ENCODE measurements at regions not wholly inside any gene's neighbourhood (a gene's known extent, or its start where the extent isn't known, plus 50 kb on each side); places are given as distances from the start of the nearest gene placed in this dataset.

DNA sequence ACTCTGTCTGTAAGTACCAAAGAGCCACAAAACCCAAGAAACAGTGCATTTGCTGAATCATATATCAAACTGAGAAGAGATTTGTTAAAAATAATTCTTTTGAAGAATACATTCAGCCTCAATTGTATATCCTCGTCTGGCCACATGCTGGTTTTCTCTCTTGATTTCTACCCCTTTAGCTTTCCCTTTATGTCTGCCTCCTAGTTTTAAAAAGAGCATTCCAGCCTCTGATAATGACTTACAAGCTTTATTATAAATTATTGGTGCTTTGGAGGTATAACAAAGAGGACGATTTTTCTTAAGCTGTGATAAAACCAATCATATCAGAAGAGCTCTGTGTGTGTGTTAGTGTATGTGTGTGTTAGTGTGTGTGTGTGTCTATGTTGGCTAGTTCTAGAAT, 70.4 kb upstream of the ROBO2 start:
- no peak overlapping the region for H3K27ac ChIP-seq (ENCODE audit: extremely low read depth, low read depth, low read length)
- no peak overlapping the region for H3K9ac ChIP-seq (ENCODE audit: insufficient read depth in 1 of 2, low read depth in 2 of 2, low read length in 2 of 2)
- no peaks in the 10 kb centered on the region for H3K27me3 ChIP-seq (ENCODE audit: control insufficient read depth in 2 of 2, insufficient read depth in 2 of 2, low read length in 2 of 2)
- ChIA-PET POLR2A (no interaction called here), CTCF (ENCODE audit: low intra/inter-chr PET ratio) (no interaction called here)
- H3K4me2 ChIP-seq (ENCODE audit: insufficient read depth, low read length): no peak overlapping the region
- no peak for ATAC-seq
- H3K79me2 ChIP-seq (ENCODE audit: control insufficient read depth, insufficient read depth, low read length): no peaks in the 10 kb centered on the region
- H3K36me3 ChIP-seq (ENCODE audit: control insufficient read depth, insufficient read depth, low read length): no peaks in the 10 kb centered on the region
- no peaks in the 10 kb centered on the region for H4K20me1 ChIP-seq (replicated peaks; ENCODE audit: control insufficient read depth, insufficient read depth, low read length)
- WGBS (ENCODE audit: insufficient coverage, low coverage, missing lambda C conversion rate): 0% methylated on average over 2 of the region's 2 CpGs
- DNase-seq (ENCODE audit: extremely low read depth in 1 of 4, low spot score in 3 of 4): no peak
- H3K4me1 ChIP-seq (replicated peaks in 1 of 2; ENCODE audit: control insufficient read depth in 2 of 2, insufficient read depth in 2 of 2, low read length in 2 of 2): no peaks in the 10 kb centered on the region
- no peaks in the 10 kb centered on the region for H3K9me1 ChIP-seq (ENCODE audit: control insufficient read depth, insufficient read depth, low read length)
- no peak overlapping the region for H2AFZ ChIP-seq (ENCODE audit: low read depth, low read length)
- FAIRE-seq: no peak
- intact Hi-C loops (cut with micrococcal nuclease): no loop called here
- H3K9me3 ChIP-seq (replicated peaks; ENCODE audit: control insufficient read depth, insufficient read depth, low read depth, low read length): no peaks in the 10 kb centered on the region
- TF ChIP-seq ZC3H4 (CRISPR knock-in tag; IDR thresholded peaks at IDR 0.05; ENCODE audit: borderline replicate concordance): no peak
- TF ChIP-seq, protein P1, sequence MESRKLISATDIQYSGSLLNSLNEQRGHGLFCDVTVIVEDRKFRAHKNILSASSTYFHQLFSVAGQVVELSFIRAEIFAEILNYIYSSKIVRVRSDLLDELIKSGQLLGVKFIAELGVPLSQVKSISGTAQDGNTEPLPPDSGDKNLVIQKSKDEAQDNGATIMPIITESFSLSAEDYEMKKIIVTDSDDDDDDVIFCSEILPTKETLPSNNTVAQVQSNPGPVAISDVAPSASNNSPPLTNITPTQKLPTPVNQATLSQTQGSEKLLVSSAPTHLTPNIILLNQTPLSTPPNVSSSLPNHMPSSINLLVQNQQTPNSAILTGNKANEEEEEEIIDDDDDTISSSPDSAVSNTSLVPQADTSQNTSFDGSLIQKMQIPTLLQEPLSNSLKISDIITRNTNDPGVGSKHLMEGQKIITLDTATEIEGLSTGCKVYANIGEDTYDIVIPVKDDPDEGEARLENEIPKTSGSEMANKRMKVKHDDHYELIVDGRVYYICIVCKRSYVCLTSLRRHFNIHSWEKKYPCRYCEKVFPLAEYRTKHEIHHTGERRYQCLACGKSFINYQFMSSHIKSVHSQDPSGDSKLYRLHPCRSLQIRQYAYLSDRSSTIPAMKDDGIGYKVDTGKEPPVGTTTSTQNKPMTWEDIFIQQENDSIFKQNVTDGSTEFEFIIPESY (CRISPR knock-in tag; IDR thresholded peaks at IDR 0.05): no peak
- TF ChIP-seq TBL1XR1 (IDR thresholded peaks at IDR 0.05; ENCODE audit: low read length in 2 of 2): no peak
- TF ChIP-seq XRCC4 (IDR thresholded peaks at IDR 0.05; ENCODE audit: extremely low read depth, insufficient read depth, insufficient read length): no peak
- TF ChIP-seq STAT5B (CRISPR knock-in tag; IDR thresholded peaks at IDR 0.05): no peak
- TF ChIP-seq, protein P2, sequence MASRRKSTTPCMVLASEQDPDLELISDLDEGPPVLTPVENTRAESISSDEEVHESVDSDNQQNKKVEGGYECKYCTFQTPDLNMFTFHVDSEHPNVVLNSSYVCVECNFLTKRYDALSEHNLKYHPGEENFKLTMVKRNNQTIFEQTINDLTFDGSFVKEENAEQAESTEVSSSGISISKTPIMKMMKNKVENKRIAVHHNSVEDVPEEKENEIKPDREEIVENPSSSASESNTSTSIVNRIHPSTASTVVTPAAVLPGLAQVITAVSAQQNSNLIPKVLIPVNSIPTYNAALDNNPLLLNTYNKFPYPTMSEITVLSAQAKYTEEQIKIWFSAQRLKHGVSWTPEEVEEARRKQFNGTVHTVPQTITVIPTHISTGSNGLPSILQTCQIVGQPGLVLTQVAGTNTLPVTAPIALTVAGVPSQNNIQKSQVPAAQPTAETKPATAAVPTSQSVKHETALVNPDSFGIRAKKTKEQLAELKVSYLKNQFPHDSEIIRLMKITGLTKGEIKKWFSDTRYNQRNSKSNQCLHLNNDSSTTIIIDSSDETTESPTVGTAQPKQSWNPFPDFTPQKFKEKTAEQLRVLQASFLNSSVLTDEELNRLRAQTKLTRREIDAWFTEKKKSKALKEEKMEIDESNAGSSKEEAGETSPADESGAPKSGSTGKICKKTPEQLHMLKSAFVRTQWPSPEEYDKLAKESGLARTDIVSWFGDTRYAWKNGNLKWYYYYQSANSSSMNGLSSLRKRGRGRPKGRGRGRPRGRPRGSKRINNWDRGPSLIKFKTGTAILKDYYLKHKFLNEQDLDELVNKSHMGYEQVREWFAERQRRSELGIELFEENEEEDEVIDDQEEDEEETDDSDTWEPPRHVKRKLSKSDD (conservative IDR thresholded peaks at IDR 0.05; ENCODE audit: low read length): no peak
- no peak for TF ChIP-seq ZNF311 (CRISPR knock-in tag; IDR thresholded peaks at IDR 0.05)
- no peak for TF ChIP-seq ZNF830 (CRISPR knock-in tag; IDR thresholded peaks at IDR 0.05)
- H3K4me3 ChIP-seq: no peak overlapping the region
- BruUV-seq (replicated peaks): no TSS peak
- in situ Hi-C loops (cut with MboI): no loop called here

Measured in K562 (cell line).